Astrocyte (in vitro differentiated cells and primary cell): ENCODE measurements at regions not wholly inside any gene's neighbourhood (a gene's known extent, or its start where the extent isn't known, plus 50 kb on each side); places are given as distances from the start of the nearest gene placed in this dataset.

ENCODE experiments used
- DNase-seq: peaks from one replicate; pipeline ENCODE4 v3.0.0-alpha.2; 2010; ENCODE audit warnings: low read depth
- FAIRE-seq: peaks from 2 replicates; lab custom pipeline; 2011; peaks lifted over from hg19 to GRCh38; lab: Jason Lieb, UNC
- H2AFZ ChIP-seq: 2 replicates; pipeline ENCODE4 v1.6.0; 2012; ENCODE audit warnings: low read depth, low read length, inconsistent platforms
- H3K27ac ChIP-seq: 2 replicates; pipeline ENCODE4 v1.5.1; 2011; ENCODE audit warnings: low read depth, low read length, inconsistent platforms
- H3K27me3 ChIP-seq: 2 replicates; pipeline ENCODE4 v1.6.0; 2011; ENCODE audit warnings: low read length, inconsistent platforms; ENCODE audit not compliant: insufficient read depth
- H3K36me3 ChIP-seq: 2 replicates; pipeline ENCODE4 v1.5.1; 2011; ENCODE audit warnings: low read length, inconsistent platforms; ENCODE audit not compliant: insufficient read depth
- H3K4me1 ChIP-seq: 2 replicates; pipeline ENCODE4 v1.5.1; 2011; ENCODE audit warnings: low read length, inconsistent platforms; ENCODE audit not compliant: insufficient read depth
- H3K4me2 ChIP-seq: 2 replicates; pipeline ENCODE4 v1.6.0; 2012; ENCODE audit warnings: low read length, inconsistent platforms
- H3K4me3 ChIP-seq: 2 replicates; pipeline ENCODE4 v1.5.1; 2011; ENCODE audit warnings: low read depth, mild to moderate bottlenecking, low read length, inconsistent platforms; ENCODE audit not compliant: insufficient read depth
- H3K79me2 ChIP-seq: 2 replicates; pipeline ENCODE4 v1.6.0; 2012; ENCODE audit warnings: mild to moderate bottlenecking, low read length, inconsistent platforms; ENCODE audit not compliant: insufficient read depth
- H3K9ac ChIP-seq: 2 replicates; pipeline ENCODE4 v1.6.0; 2012; ENCODE audit warnings: mild to moderate bottlenecking, low read length, inconsistent platforms
- H3K9me3 ChIP-seq: 2 replicates; pipeline ENCODE4 v1.5.1; 2012; ENCODE audit warnings: low read depth, mild to moderate bottlenecking, low read length, inconsistent platforms; ENCODE audit not compliant: insufficient read depth
- H4K20me1 ChIP-seq: 2 replicates; pipeline ENCODE4 v1.6.0; 2012; ENCODE audit warnings: low read length, inconsistent platforms; ENCODE audit not compliant: insufficient read depth
- H3K27ac Mint-ChIP-seq: one replicate; pipeline ENCODE4 v1.8.0; 2021; ENCODE audit warnings: mild to moderate bottlenecking, mixed read lengths; ENCODE audit not compliant: unreplicated experiment
- H3K27me3 Mint-ChIP-seq: one replicate; pipeline ENCODE4 v1.8.0; 2021; ENCODE audit warnings: low read depth, mixed read lengths; ENCODE audit not compliant: unreplicated experiment
- H3K36me3 Mint-ChIP-seq: one replicate; pipeline ENCODE4 v1.8.0; 2021; ENCODE audit warnings: low read depth, mixed read lengths; ENCODE audit not compliant: unreplicated experiment
- H3K4me1 Mint-ChIP-seq: one replicate; pipeline ENCODE4 v1.8.0; 2021; ENCODE audit warnings: low read depth, mixed read lengths; ENCODE audit not compliant: unreplicated experiment
- H3K4me3 Mint-ChIP-seq: one replicate; pipeline ENCODE4 v1.8.0; 2021; ENCODE audit warnings: mild to moderate bottlenecking, moderate library complexity, mixed read lengths; ENCODE audit not compliant: unreplicated experiment
- H3K9me3 Mint-ChIP-seq: one replicate; pipeline ENCODE4 v1.8.0; 2021; ENCODE audit warnings: mild to moderate bottlenecking, mixed read lengths; ENCODE audit not compliant: unreplicated experiment
- CTCF ChIP-seq: IDR thresholded peaks from 2 replicates; pipeline ENCODE4 v1.5.1; 2011; ENCODE audit warnings: low read depth, mild to moderate bottlenecking, inconsistent platforms, low read length, moderate library complexity; ENCODE audit not compliant: insufficient read depth
- EZH2 ChIP-seq: IDR thresholded peaks from 2 replicates; pipeline ENCODE4 v1.6.1; 2012; ENCODE audit warnings: mild to moderate bottlenecking, low read length, inconsistent platforms; ENCODE audit not compliant: insufficient read depth

- no peak overlapping the region for H3K4me2 ChIP-seq
- Mint-ChIP-seq H3K27ac (no peak overlapping the region), H3K36me3 (no peaks in the 10 kb centered on the region), H3K4me3 (no peak overlapping the region), H3K4me1 (no peaks in the 10 kb centered on the region), H3K27me3 (peaks cover 23% of the 10 kb centered on the region), H3K9me3 (no peaks in the 10 kb centered on the region)
- no peak overlapping the region for H2AFZ ChIP-seq
- peaks cover 3% of the 10 kb centered on the region for H3K27me3 ChIP-seq
- FAIRE-seq (no peak), DNase-seq (no peak)
- H3K4me3 ChIP-seq = no peak overlapping the region
- H3K9me3 ChIP-seq = no peaks in the 10 kb centered on the region
- H3K9ac ChIP-seq = no peak overlapping the region
- no peak overlapping the region for H3K27ac ChIP-seq
- no peaks in the 10 kb centered on the region for H4K20me1 ChIP-seq
- no peaks in the 10 kb centered on the region for H3K4me1 ChIP-seq
- TF ChIP-seq CTCF = no peak
- TF ChIP-seq EZH2 = no peak
- no peaks in the 10 kb centered on the region for H3K79me2 ChIP-seq
- H3K36me3 ChIP-seq = no peaks in the 10 kb centered on the region
Observed at GRCh38 chr9:89956907-89957306, 352.1 kb downstream of the GADD45G start.

DNA sequence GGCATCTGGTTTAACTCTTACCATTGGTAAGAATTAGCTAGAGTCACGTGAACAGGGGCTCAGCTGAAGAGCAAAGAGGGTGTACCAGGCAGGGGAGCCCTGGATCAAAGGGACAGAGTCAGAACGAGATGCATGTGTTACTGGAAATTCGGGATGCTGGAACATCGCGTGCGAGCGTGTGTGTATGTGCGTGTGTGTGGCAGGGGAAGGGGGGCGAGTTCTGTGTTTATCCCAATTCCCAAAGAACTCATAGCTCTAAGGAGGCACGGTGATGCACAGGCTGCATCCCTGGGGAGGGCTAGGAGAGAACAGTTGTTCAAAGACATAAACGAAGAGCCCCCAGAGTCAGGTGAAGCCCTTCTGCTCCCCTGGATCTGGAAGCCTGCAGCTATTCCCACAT, 353.3 kb downstream of the GADD45G start:
- no peak overlapping the region for H3K27ac Mint-ChIP-seq
- Histone ChIP-seq H2AFZ (no peak overlapping the region), H3K36me3 (no peaks in the 10 kb centered on the region), H3K27me3 (peaks cover 3% of the 10 kb centered on the region), H3K9me3 (no peaks in the 10 kb centered on the region), H4K20me1 (no peaks in the 10 kb centered on the region), H3K27ac (no peak overlapping the region), H3K79me2 (no peaks in the 10 kb centered on the region), H3K4me1 (no peaks in the 10 kb centered on the region), H3K9ac (no peak overlapping the region), H3K4me2 (no peak overlapping the region), H3K4me3 (no peak overlapping the region)
- H3K4me3 Mint-ChIP-seq = no peak overlapping the region
- peaks cover 24% of the 10 kb centered on the region for H3K27me3 Mint-ChIP-seq
- FAIRE-seq (no peak), DNase-seq (no peak)
- no peaks in the 10 kb centered on the region for H3K36me3 Mint-ChIP-seq
- TF ChIP-seq EZH2 = no peak
- TF ChIP-seq CTCF = no peak
- H3K9me3 Mint-ChIP-seq = no peaks in the 10 kb centered on the region
- H3K4me1 Mint-ChIP-seq = no peaks in the 10 kb centered on the region

DNA sequence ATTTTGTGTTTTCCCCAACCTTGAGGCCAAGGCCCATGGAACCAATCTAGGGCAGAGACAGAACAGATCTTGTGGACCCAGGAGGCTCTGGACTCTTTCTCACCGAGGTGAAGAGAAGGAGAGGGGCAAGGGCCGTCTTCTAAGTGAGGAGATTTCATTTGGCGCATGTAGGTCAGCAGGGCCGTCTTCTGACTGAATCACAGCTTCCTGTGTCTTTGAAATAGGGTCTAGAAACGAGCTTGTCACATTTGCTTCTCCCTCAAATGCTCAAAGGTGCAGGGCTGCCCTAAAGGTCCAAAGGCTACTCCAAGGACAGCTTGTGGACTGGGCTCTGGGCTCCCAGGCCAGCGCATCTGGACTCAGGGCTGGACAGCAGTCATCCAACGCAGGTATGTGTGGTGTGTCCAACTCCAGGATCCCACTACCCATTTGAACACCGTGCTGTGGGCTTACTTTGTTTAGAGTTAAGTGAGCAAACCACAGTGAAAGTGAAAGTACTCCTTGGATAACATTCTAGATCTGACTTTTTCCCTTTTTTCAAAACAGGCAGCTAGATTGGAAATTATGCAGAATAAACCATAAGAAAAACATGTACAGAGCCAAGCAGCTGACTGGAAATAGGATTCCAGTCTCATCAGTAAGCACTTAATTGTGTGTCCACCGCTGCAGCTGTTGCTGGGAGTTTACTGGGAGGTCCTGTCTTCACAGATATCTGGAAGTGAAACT, 357.0 kb downstream of the GADD45G start:
- Histone ChIP-seq H3K27ac (no peak overlapping the region), H3K79me2 (no peaks in the 10 kb centered on the region), H3K4me2 (peak overlapping the region; percentile 41), H3K36me3 (no peaks in the 10 kb centered on the region), H3K9me3 (no peaks in the 10 kb centered on the region), H3K9ac (no peak overlapping the region), H3K27me3 (peaks cover 3% of the 10 kb centered on the region), H4K20me1 (no peaks in the 10 kb centered on the region), H3K4me1 (no peaks in the 10 kb centered on the region), H3K4me3 (no peak overlapping the region), H2AFZ (no peak overlapping the region)
- H3K9me3 Mint-ChIP-seq = no peaks in the 10 kb centered on the region
- peaks cover 20% of the 10 kb centered on the region for H3K27me3 Mint-ChIP-seq
- FAIRE-seq (peak; percentile 13), DNase-seq (peak; percentile 66)
- H3K4me3 Mint-ChIP-seq = no peak overlapping the region
- no peak for TF ChIP-seq EZH2
- TF ChIP-seq CTCF = no peak
- H3K36me3 Mint-ChIP-seq = no peaks in the 10 kb centered on the region
- no peaks in the 10 kb centered on the region for H3K4me1 Mint-ChIP-seq
- peak overlapping the region; percentile 16 for H3K27ac Mint-ChIP-seq
